Stimulated activated effector memory CD8-positive, alpha-beta T cell treated with anti-CD3 and anti-CD28 coated beads, Interleukin-12 subunit alpha, Interleukin-12 subunit beta, amount 100 ng/mL, for 72 hours (primary cell): ENCODE measurements at regions not wholly inside any gene's neighbourhood (a gene's known extent, or its start where the extent isn't known, plus 50 kb on each side); places are given as distances from the start of the nearest gene placed in this dataset.

Experiments
- ATAC-seq: fragments of 150-1000 bp; cut with Tn5 transposase; 2 replicates; pipeline ENCODE4 v1.10.0; 2021
- DNase-seq, 2 donors: peaks; one replicate each; pipeline ENCODE4 v3.0.0; 2021 to 2022; ENCODE audit warnings: low spot score in 2 of 2
- H3K27ac Mint-ChIP-seq: one replicate; pipeline ENCODE4 v1.8.0; 2022; ENCODE audit warnings: mild to moderate bottlenecking, mixed read lengths
- H3K36me3 Mint-ChIP-seq: one replicate; pipeline ENCODE4 v1.8.0; 2022; ENCODE audit warnings: mild to moderate bottlenecking, mixed read lengths
- H3K4me1 Mint-ChIP-seq: one replicate; pipeline ENCODE4 v1.8.0; 2022; ENCODE audit warnings: mixed read lengths
- H3K4me3 Mint-ChIP-seq: one replicate; pipeline ENCODE4 v1.8.0; 2022; ENCODE audit warnings: mild to moderate bottlenecking, mixed read lengths
- H3K9me3 Mint-ChIP-seq: one replicate; pipeline ENCODE4 v1.8.0; 2022; ENCODE audit warnings: mixed read lengths

DNA sequence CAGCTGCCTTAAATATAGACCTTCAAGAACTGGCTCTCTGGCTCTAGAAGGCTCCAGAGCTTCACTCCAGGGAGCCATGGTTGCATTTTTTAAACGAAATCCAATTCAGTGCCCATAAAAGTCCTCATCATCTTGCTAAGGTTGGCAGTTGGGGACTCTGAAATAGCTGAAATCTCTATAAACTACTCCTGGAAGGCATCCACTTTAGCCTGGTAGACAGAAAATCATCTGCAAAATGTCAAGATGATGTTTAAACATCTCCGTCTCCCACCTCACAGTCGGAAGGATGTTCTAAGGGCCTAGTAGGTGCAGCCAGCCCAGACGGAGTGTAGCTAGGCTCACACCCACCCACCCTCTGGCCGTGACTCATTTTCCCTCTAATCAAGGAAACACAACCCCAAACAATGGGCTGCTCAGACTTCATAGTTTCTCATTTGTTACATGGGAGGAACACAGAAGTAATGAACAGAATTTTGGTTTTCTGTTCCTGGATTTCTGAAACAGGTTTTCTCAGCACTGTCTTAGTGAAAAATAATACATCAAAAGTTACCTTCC lies 235.4 kb upstream of the KAZN start:
- no peak for DNase-seq
- no peak overlapping the region for H3K4me3 Mint-ChIP-seq
- H3K9me3 Mint-ChIP-seq, result no peaks in the 10 kb centered on the region
- ATAC-seq, result no peak
- H3K4me1 Mint-ChIP-seq, result no peaks in the 10 kb centered on the region
- no peak overlapping the region for H3K27ac Mint-ChIP-seq
- H3K36me3 Mint-ChIP-seq, result no peaks in the 10 kb centered on the region

DNA sequence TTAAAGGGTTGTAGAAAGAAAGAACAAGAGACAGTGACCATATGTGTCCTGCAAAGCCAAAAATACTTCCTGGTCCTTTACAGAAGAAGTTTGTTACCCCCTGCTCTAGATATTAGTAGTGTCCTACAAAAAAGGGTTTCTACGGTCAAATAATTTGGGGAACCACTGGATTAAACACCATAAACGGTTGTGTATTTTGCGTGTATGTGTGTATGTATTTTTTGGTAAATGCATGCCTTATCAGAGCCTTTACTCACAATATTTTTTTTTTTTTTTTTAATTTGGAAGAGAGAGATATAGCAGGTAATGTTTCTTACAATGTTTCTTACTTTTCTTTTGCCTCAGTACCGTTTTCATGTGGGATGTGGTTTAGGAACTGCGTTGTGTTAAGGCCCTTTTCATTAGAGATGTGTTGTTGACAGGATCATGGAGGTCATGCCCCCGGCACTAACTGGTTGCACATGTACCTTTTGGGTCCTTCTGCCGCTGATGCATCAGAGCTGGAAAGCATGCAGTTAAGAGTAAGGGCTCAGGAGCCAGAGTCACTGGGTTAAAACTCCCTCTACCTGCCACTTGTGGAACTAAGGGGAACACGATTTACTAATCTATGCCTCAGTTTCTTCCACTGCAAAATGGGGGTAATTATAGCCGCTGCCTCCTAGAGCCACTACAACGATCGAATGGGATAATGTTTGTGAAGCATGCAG lies 234.6 kb upstream of the KAZN start:
- H3K4me3 Mint-ChIP-seq, result no peak overlapping the region
- no peaks in the 10 kb centered on the region for H3K36me3 Mint-ChIP-seq
- ATAC-seq (no peak), DNase-seq (no peak)
- H3K4me1 Mint-ChIP-seq, result no peaks in the 10 kb centered on the region
- H3K27ac Mint-ChIP-seq, result no peak overlapping the region
- H3K9me3 Mint-ChIP-seq, result no peaks in the 10 kb centered on the region

DNA sequence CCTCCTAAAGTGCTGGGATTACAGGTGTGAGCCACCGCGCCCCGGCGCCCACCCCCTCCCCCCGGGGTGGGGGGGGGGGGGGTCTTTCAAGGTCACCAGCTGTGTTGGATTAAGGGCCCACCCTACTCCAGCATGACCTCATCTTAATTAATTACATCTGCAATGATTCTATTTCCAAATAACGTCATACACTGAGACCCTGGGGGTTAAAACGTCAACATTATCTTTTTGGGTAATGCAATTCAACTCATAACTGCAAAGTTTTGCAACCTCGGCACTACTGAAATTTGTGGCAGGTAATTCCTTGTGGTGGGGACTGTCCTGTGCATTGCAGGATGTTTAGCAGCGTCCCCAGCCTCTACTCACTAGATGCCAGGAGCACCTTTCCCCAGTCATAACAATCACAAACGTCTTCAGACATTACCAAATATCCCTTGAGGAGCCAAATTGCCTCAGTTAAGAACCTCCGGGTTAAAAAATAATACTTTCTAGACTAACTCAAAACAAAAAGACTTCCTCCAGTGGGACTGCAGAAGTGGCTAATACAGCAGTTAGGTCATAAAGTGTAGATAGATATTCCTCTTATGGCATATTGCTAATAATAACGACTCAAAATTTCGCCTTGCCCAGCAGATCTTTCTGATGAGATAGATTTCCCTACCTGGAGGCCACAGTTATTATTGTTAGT lies 233.0 kb upstream of the KAZN start:
- Mint-ChIP-seq H3K4me1 (no peaks in the 10 kb centered on the region), H3K27ac (no peak overlapping the region)

GRCh38 chr1:14366091-14367018 lies 232.1 kb upstream of the KAZN start:
- H3K4me3 Mint-ChIP-seq, result no peak overlapping the region
- H3K4me1 Mint-ChIP-seq, result no peaks in the 10 kb centered on the region
- ATAC-seq, result no peak

More for the DNA sequence above, 233.0 kb upstream of the KAZN start:
- DNase-seq (no peak), ATAC-seq (no peak)
- Mint-ChIP-seq H3K4me3 (no peak overlapping the region), H3K9me3 (peaks cover 2% of the 10 kb centered on the region), H3K36me3 (no peaks in the 10 kb centered on the region)

GRCh38 chr1:14367451-14367850 lies 231.0 kb upstream of the KAZN start:
- no peak overlapping the region for H3K4me3 Mint-ChIP-seq
- H3K36me3 Mint-ChIP-seq, result no peaks in the 10 kb centered on the region
- H3K4me1 Mint-ChIP-seq, result no peaks in the 10 kb centered on the region
- H3K27ac Mint-ChIP-seq, result no peak overlapping the region
- ATAC-seq, result no peak
- peaks cover 2% of the 10 kb centered on the region for H3K9me3 Mint-ChIP-seq
- DNase-seq, result no peak

More at GRCh38 chr1:14366091-14367018, 232.1 kb upstream of the KAZN start:
- no peak overlapping the region for H3K27ac Mint-ChIP-seq
- no peak for DNase-seq
- no peaks in the 10 kb centered on the region for H3K36me3 Mint-ChIP-seq
- peaks cover 2% of the 10 kb centered on the region for H3K9me3 Mint-ChIP-seq

DNA sequence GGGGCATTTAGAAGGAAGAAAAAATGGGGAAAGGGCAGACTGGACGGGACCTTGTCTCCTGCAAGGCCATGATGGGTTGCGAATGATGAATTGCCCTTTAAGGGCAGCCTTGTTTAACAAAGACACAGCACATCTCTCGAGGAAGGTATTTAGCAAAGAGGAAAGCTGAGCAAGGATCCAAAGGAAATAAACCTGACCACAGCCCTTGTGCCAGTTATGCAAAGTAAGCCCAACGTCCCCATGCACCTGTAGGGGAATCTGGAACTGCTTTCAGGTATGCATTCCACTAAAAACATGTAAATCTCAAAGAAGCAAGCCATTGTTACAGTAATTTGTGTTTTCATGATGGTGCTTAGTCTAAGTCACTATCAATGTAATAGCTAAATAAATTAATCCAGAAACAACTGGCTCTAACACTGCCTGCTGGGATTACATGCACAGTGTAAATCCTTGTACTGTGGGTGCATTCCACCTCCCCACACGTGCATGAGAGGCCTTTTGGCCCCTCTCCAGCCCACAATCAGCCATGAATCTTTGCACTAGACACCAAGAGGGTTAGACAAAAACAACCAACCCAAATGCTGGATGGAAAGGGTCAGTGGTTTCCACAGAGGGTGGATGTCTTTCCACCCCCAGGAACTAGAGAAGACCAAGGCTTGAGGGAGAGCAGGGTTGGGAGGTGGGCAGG lies 228.8 kb upstream of the KAZN start:
- peaks cover 2% of the 10 kb centered on the region for H3K9me3 Mint-ChIP-seq
- H3K36me3 Mint-ChIP-seq, result no peaks in the 10 kb centered on the region
- H3K27ac Mint-ChIP-seq, result no peak overlapping the region
- DNase-seq (no peak), ATAC-seq (no peak)
- no peak overlapping the region for H3K4me3 Mint-ChIP-seq
- H3K4me1 Mint-ChIP-seq, result no peaks in the 10 kb centered on the region

GRCh38 chr1:14371771-14372497 lies 226.6 kb upstream of the KAZN start:
- ATAC-seq (no peak), DNase-seq (no peak)
- H3K4me1 Mint-ChIP-seq, result no peaks in the 10 kb centered on the region
- H3K4me3 Mint-ChIP-seq, result no peak overlapping the region
- H3K9me3 Mint-ChIP-seq, result peaks cover 2% of the 10 kb centered on the region
- H3K27ac Mint-ChIP-seq, result no peak overlapping the region
- H3K36me3 Mint-ChIP-seq, result no peaks in the 10 kb centered on the region

- Mint-ChIP-seq H3K27ac (no peak overlapping the region), H3K9me3 (peaks cover 2% of the 10 kb centered on the region), H3K4me3 (no peak overlapping the region), H3K36me3 (no peaks in the 10 kb centered on the region), H3K4me1 (no peaks in the 10 kb centered on the region)
- DNase-seq (no peak), ATAC-seq (no peak)
Measured at GRCh38 chr1:14372526-14372925, 226.0 kb upstream of the KAZN start.

DNA sequence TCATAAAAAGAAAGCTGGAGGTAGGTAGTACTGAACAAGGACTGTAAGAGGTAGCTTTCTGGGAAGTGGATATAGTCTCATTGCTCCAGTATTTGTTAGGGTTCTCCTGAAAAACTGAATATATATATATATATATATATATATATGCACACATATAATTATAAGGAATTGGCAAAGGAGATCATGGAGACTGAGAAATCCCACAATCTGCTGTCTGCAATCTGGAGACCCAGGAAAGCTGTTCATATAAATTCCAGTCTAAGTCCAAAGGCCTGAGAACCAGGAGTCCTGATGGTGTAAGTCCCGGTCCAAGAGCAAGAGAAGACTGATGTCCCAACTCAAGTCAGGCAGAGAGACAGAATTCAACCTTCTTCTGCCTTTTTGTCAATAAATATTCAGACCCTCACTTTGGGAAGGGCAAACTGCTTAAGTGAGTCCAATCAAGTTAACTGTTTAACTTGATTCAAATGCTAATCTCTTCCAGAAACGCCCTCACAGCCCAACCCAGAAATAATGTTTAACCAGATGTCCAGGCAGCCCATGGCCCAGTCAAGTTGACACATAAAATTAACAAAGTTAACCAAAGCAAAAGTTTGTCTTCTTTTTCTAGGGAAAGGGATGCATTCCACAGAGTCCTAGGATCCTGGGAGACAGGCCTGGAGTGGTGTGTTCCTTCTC lies 225.3 kb upstream of the KAZN start:
- ATAC-seq, result no peak
- Mint-ChIP-seq H3K4me3 (no peak overlapping the region), H3K27ac (no peak overlapping the region), H3K36me3 (no peaks in the 10 kb centered on the region), H3K4me1 (no peaks in the 10 kb centered on the region), H3K9me3 (peaks cover 2% of the 10 kb centered on the region)
- no peak for DNase-seq

DNA sequence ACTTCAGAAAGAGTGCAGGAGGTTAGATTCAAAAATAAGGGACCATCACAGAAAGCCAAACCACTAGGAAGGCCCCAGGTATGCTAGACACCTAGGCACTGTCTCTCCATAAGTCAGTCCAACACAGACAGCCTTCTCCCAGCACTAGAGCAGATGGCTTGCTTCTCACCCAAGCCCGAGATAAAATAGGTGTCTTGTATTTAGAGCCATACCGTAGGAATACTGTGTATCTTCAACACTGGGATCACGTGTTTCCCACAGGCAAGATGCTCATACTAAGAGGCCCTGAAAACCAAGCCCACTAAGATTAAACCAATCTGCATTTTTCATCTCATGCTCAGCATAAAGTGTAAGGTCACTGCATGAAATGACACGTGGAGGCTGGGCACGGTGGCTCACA lies 223.3 kb upstream of the KAZN start:
- ATAC-seq, result no peak
- Mint-ChIP-seq H3K4me1 (no peaks in the 10 kb centered on the region), H3K36me3 (no peaks in the 10 kb centered on the region), H3K27ac (no peak overlapping the region), H3K9me3 (peaks cover 3% of the 10 kb centered on the region), H3K4me3 (no peak overlapping the region)
- DNase-seq, result no peak

- ATAC-seq (no peak), DNase-seq (no peak)
- Mint-ChIP-seq H3K4me3 (no peak overlapping the region), H3K36me3 (no peaks in the 10 kb centered on the region), H3K9me3 (peaks cover 21% of the 10 kb centered on the region), H3K4me1 (no peaks in the 10 kb centered on the region), H3K27ac (no peak overlapping the region)
Measured at GRCh38 chr1:14377386-14377785, 221.1 kb upstream of the KAZN start.

DNA sequence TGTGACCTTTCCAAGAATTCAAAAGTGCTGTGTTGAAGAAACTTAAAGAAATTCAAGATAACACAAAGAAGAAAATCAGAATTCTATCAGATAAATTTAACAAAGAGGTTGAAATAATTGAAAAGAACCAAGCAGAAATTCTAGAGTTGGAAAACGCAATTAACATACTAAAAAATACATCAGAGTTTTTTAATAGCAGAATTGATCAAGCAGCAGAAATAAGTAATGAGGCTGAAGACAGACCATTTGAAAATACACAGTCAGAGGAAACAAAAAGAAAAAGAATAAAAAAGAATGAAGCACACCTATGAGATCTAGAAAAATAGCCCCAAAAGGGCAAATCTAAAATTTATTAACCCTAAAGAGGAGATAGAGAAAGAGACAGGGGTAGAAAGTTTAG lies 218.1 kb upstream of the KAZN start:
- ATAC-seq (no peak), DNase-seq (no peak)
- Mint-ChIP-seq H3K36me3 (no peaks in the 10 kb centered on the region), H3K4me3 (no peak overlapping the region), H3K9me3 (peaks cover 21% of the 10 kb centered on the region), H3K4me1 (no peaks in the 10 kb centered on the region), H3K27ac (no peak overlapping the region)

GRCh38 chr1:14390816-14391215 lies 207.7 kb upstream of the KAZN start:
- Mint-ChIP-seq H3K9me3 (peaks cover 8% of the 10 kb centered on the region), H3K4me1 (no peaks in the 10 kb centered on the region), H3K36me3 (no peaks in the 10 kb centered on the region), H3K27ac (no peak overlapping the region), H3K4me3 (no peak overlapping the region)
- no peak for DNase-seq
- no peak for ATAC-seq
